ENCODE measurements at regions not wholly inside any gene's neighbourhood (a gene's known extent, or its start where the extent isn't known, plus 50 kb on each side); places are given as distances from the start of the nearest gene placed in this dataset.
"Not testable (repeated sequence)": the region's sequence is repeated elsewhere in the genome, so short reads cannot be mapped to it uniquely, and the experiment has no call there.

- no peak for DNase-seq (ENCODE audit: low read depth in 1 of 2, low spot score in 1 of 2)
Measured at GRCh38 chr16:48008011-48008525, 147.7 kb downstream of the ABCC12 start.

GRCh38 chr16:48004141-48004695 is 151.6 kb downstream of the ABCC12 start:
- DNase-seq (ENCODE audit: low read depth in 1 of 2, low spot score in 1 of 2) = no peak

GRCh38 chr16:48003206-48003907 is 152.4 kb downstream of the ABCC12 start:
- no peak for DNase-seq (ENCODE audit: low read depth in 1 of 2, low spot score in 1 of 2)

GRCh38 chr16:48001324-48001895 is 154.4 kb downstream of the ABCC12 start:
- DNase-seq (ENCODE audit: low read depth in 1 of 2, low spot score in 1 of 2) = no peak

GRCh38 chr16:48000622-48001021 is 155.2 kb downstream of the ABCC12 start:
- no peak for DNase-seq (ENCODE audit: low read depth in 1 of 2, low spot score in 1 of 2)

GRCh38 chr16:47999595-47999994 is 156.2 kb downstream of the ABCC12 start:
- no peak for DNase-seq (ENCODE audit: low read depth in 1 of 2, low spot score in 1 of 2)

- DNase-seq (ENCODE audit: low read depth in 1 of 2, low spot score in 1 of 2) = no peak
Measured at GRCh38 chr16:47995354-47995753, 160.4 kb downstream of the ABCC12 start.

- no peak for DNase-seq (ENCODE audit: low read depth in 1 of 2, low spot score in 1 of 2)
Measured at GRCh38 chr16:47991491-47991890, 164.3 kb downstream of the ABCC12 start.

GRCh38 chr16:47990676-47991075 is 165.1 kb downstream of the ABCC12 start:
- no peak for DNase-seq (ENCODE audit: low read depth in 1 of 2, low spot score in 1 of 2)

GRCh38 chr16:47987136-47987535 is 168.7 kb downstream of the ABCC12 start:
- no peak for DNase-seq (ENCODE audit: low read depth in 1 of 2, low spot score in 1 of 2)

GRCh38 chr16:47986031-47986430 is 169.8 kb downstream of the ABCC12 start:
- no peak for DNase-seq (ENCODE audit: low read depth in 1 of 2, low spot score in 1 of 2)

- no peak for DNase-seq (ENCODE audit: low read depth in 1 of 2, low spot score in 1 of 2)
Measured at GRCh38 chr16:47984669-47985068, 171.1 kb downstream of the ABCC12 start.

GRCh38 chr16:47983999-47984580 is 171.7 kb downstream of the ABCC12 start:
- no peak for DNase-seq (ENCODE audit: low read depth in 1 of 2, low spot score in 1 of 2)

GRCh38 chr16:47980212-47980611 is 175.6 kb downstream of the ABCC12 start:
- DNase-seq (ENCODE audit: low read depth in 1 of 2, low spot score in 1 of 2) = no peak

- no peak for DNase-seq (ENCODE audit: low read depth in 1 of 2, low spot score in 1 of 2)
Measured at GRCh38 chr16:47979616-47980182, 176.1 kb downstream of the ABCC12 start.

- DNase-seq (ENCODE audit: low read depth in 1 of 2, low spot score in 1 of 2) = no peak
Measured at GRCh38 chr16:47979164-47979520, 176.7 kb downstream of the ABCC12 start.

GRCh38 chr16:47978491-47979163 is 177.2 kb downstream of the ABCC12 start:
- no peak for DNase-seq (ENCODE audit: low read depth in 1 of 2, low spot score in 1 of 2)

- no peak for DNase-seq (ENCODE audit: low read depth in 1 of 2, low spot score in 1 of 2)
Measured at GRCh38 chr16:47977802-47978201, 178.0 kb downstream of the ABCC12 start.

- no peak for DNase-seq (ENCODE audit: low read depth in 1 of 2, low spot score in 1 of 2)
Measured at GRCh38 chr16:47976636-47977210, 179.1 kb downstream of the ABCC12 start.

GRCh38 chr16:47974971-47975370 is 180.8 kb downstream of the ABCC12 start:
- not testable (repeated sequence) for DNase-seq (ENCODE audit: low read depth in 1 of 2, low spot score in 1 of 2)

GRCh38 chr16:47973552-47973951 is 182.2 kb downstream of the ABCC12 start:
- no peak for DNase-seq (ENCODE audit: low read depth in 1 of 2, low spot score in 1 of 2)

All from activated CD4-positive, alpha-beta T cell treated with anti-CD3 and anti-CD28 coated beads, Interleukin-2, amount 50 U/mL, for 24 hours (primary cell).